ENCODE measurements at regions not wholly inside any gene's neighbourhood (a gene's known extent, or its start where the extent isn't known, plus 50 kb on each side); places are given as distances from the start of the nearest gene placed in this dataset.

- DNase-seq (ENCODE audit: low read depth, low spot score) = no peak
- in situ Hi-C loops (cut with HindIII; ENCODE audit: low sequenced_read_pairs) = no loop called here
- TF ChIP-seq CTCF (IDR thresholded peaks at IDR 0.05; ENCODE audit: low read depth, low read length) = no peak
- no peak overlapping the region for H3K4me3 ChIP-seq (ENCODE audit: low read depth, low read length)
Observed at GRCh38 chr7:83799333-83799732, 150.4 kb upstream of the SEMA3E start.

GRCh38 chr7:83798489-83798888 is 149.6 kb upstream of the SEMA3E start:
- in situ Hi-C loops (cut with HindIII; ENCODE audit: low sequenced_read_pairs) = no loop called here
- no peak for DNase-seq (ENCODE audit: low read depth, low spot score)
- no peak overlapping the region for H3K4me3 ChIP-seq (ENCODE audit: low read depth, low read length)
- no peak for TF ChIP-seq CTCF (IDR thresholded peaks at IDR 0.05; ENCODE audit: low read depth, low read length)

- no peak for TF ChIP-seq CTCF (IDR thresholded peaks at IDR 0.05; ENCODE audit: low read depth, low read length)
- DNase-seq (ENCODE audit: low read depth, low spot score) = no peak
- no peak overlapping the region for H3K4me3 ChIP-seq (ENCODE audit: low read depth, low read length)
- in situ Hi-C loops (cut with HindIII; ENCODE audit: low sequenced_read_pairs) = no loop called here
Observed at GRCh38 chr7:83796760-83797159, 147.8 kb upstream of the SEMA3E start.

GRCh38 chr7:83794829-83795228 is 145.9 kb upstream of the SEMA3E start:
- H3K4me3 ChIP-seq (ENCODE audit: low read depth, low read length) = no peak overlapping the region
- no peak for TF ChIP-seq CTCF (IDR thresholded peaks at IDR 0.05; ENCODE audit: low read depth, low read length)
- in situ Hi-C loops (cut with HindIII; ENCODE audit: low sequenced_read_pairs) = no loop called here
- no peak for DNase-seq (ENCODE audit: low read depth, low spot score)

- H3K4me3 ChIP-seq (ENCODE audit: low read depth, low read length) = no peak overlapping the region
- in situ Hi-C loops (cut with HindIII; ENCODE audit: low sequenced_read_pairs) = no loop called here
- no peak for TF ChIP-seq CTCF (IDR thresholded peaks at IDR 0.05; ENCODE audit: low read depth, low read length)
Observed at GRCh38 chr7:83793558-83793957, 144.6 kb upstream of the SEMA3E start.

GRCh38 chr7:83791737-83792136 is 142.8 kb upstream of the SEMA3E start:
- no peak for DNase-seq (ENCODE audit: low read depth, low spot score)
- no peak for TF ChIP-seq CTCF (IDR thresholded peaks at IDR 0.05; ENCODE audit: low read depth, low read length)
- H3K4me3 ChIP-seq (ENCODE audit: low read depth, low read length) = no peak overlapping the region
- in situ Hi-C loops (cut with HindIII; ENCODE audit: low sequenced_read_pairs) = no loop called here

More at GRCh38 chr7:83793558-83793957, 144.6 kb upstream of the SEMA3E start:
- no peak for DNase-seq (ENCODE audit: low read depth, low spot score)

GRCh38 chr7:83786858-83787257 is 137.9 kb upstream of the SEMA3E start:
- no peak for DNase-seq (ENCODE audit: low read depth, low spot score)
- no peak overlapping the region for H3K4me3 ChIP-seq (ENCODE audit: low read depth, low read length)
- no peak for TF ChIP-seq CTCF (IDR thresholded peaks at IDR 0.05; ENCODE audit: low read depth, low read length)
- in situ Hi-C loops (cut with HindIII; ENCODE audit: low sequenced_read_pairs) = no loop called here
